ENCODE measurements at regions not wholly inside any gene's neighbourhood (a gene's known extent, or its start where the extent isn't known, plus 50 kb on each side); places are given as distances from the start of the nearest gene placed in this dataset.

DNA sequence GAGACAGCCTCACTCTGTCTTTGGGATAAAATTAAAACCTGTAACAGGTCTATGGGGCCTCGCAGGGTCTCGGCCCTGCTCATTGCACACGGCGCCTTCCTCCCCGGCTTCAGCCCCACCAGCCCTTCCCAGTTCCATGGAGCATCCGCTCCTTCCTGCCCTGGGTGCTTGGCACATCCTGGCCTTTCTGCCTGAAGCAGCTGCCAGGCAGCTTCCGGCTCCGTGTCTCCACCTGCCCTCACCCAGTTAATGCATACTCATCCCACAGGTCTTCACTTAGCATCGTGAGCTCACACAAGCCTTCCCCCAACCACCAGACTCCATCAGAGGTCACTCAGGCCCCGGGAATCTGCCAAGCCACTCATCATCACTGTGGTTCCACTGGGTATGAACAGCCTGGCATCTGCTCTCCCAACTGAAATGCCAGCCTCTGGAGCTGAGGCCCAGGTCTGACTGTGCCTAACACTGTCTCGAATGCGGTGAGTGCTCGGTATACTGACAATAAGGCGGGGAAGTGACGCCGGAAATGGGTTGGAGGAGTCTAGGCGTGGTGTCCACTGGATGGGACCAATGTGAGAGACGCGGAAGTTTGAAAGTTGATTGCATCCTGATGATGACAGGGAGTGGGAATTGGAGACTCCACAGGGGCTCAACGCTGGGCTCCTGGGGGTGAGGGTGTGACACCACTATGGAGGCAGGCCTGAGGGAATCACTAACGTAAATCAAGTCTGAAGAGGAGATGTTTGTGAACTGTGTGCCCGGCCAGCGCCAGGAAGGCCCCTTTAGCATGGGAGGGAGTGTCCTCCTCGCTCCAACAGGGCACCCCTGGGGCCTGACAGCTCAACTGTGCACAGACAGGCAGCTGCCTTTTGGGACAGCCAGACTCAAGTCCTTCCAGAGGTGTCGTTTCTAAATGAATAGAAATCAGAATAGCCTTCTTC lies 245.8 kb downstream of the TTLL2 start:
- POLR2A ChIA-PET: no interaction called here
- Mint-ChIP-seq H3K27ac (no peak overlapping the region), H3K27me3 (peaks cover 0 to 9% (median 2%) of the 10 kb centered on the region in 5 donors), H3K9me3 (no peaks in the 10 kb centered on the region), H3K36me3 (no peaks in the 10 kb centered on the region), H3K4me1 (no peaks in the 10 kb centered on the region), H3K4me3 (no peak overlapping the region)
- DNase-seq (no peak), ATAC-seq (no peak)

DNA sequence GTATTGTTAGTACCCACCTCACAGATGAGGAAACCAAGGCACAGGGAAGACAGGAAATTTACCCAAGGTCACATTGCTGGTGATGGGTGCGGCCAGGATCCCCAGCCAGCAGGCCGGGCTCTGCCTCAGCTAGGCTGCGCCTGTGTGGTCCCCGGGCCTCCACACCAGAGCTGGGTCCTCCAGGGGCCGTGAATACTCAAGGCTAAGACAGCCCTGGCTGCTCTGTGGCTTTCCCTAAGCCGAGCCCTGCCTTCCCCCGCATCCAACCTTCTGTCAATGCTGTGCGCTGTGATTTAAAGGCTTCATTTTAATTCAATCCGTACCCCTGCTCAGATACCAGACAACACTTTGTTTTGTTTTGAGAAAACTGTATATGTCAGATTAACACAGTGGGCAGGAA lies 246.7 kb downstream of the TTLL2 start:
- Mint-ChIP-seq H3K27ac (no peak overlapping the region), H3K4me1 (no peaks in the 10 kb centered on the region), H3K27me3 (peaks cover 2 to 16% (median 3%) of the 10 kb centered on the region in 5 donors), H3K9me3 (peaks cover 0 to 4% (median 0%) of the 10 kb centered on the region in 9 donors), H3K4me3 (no peak overlapping the region), H3K36me3 (no peaks in the 10 kb centered on the region)
- ATAC-seq: no peak
- DNase-seq: no peak
- POLR2A ChIA-PET: no interaction called here

DNA sequence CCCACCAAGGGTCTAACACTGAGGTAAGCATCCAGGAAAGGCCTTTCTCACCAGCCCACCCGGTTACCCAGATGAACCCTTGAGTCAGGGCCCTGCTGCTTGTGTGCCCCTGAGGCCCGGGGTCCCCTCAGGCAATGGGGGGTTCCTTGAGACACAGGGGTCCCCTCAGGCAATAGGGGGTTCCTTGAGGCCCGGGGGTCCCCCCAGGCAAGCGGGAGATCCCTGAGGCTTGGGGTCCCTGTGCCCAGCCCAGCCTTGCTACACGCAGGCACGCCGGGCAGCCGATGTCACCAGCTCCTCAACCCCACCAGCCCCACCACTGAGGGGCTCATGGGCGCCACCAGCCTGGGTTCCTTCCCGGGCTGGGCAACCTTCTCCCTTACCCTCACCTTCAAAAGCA lies 247.2 kb downstream of the TTLL2 start:
- Mint-ChIP-seq H3K4me1 (no peaks in the 10 kb centered on the region), H3K9me3 (peaks cover 0 to 4% (median 0%) of the 10 kb centered on the region in 9 donors), H3K27ac (no peak overlapping the region), H3K36me3 (no peaks in the 10 kb centered on the region), H3K27me3 (peaks cover 2 to 20% (median 4%) of the 10 kb centered on the region in 5 donors), H3K4me3 (no peak overlapping the region)
- POLR2A ChIA-PET: no interaction called here
- no peak for ATAC-seq
- no peak for DNase-seq

DNA sequence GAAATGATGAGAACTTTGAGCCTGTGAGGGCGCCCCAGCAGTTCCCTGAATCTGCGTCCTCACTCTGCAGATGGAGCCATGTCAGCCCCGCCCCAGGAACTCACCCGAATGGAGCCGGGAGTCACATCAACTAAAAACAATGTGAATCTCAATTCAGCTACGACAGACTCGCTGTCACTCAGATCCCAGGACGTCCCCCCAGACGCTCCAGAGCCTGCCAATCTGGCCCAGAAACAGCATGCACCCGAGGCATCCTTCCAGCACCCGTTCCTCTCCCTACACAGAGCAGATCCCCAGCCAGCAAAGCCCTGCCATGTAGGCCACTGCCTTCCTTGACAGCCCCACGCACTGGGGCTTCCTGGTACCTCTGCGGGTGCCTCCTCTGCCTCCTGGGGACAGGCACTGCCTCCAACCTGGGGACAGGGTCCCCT lies 248.0 kb downstream of the TTLL2 start:
- Mint-ChIP-seq H3K4me1 (no peaks in the 10 kb centered on the region), H3K36me3 (no peaks in the 10 kb centered on the region), H3K27me3 (peaks cover 4 to 21% (median 6%) of the 10 kb centered on the region in 5 donors), H3K4me3 (no peak overlapping the region), H3K27ac (no peak overlapping the region), H3K9me3 (peaks cover 0 to 4% (median 0%) of the 10 kb centered on the region in 9 donors)
- POLR2A ChIA-PET: no interaction called here
- DNase-seq (no peak), ATAC-seq (no peak)

DNA sequence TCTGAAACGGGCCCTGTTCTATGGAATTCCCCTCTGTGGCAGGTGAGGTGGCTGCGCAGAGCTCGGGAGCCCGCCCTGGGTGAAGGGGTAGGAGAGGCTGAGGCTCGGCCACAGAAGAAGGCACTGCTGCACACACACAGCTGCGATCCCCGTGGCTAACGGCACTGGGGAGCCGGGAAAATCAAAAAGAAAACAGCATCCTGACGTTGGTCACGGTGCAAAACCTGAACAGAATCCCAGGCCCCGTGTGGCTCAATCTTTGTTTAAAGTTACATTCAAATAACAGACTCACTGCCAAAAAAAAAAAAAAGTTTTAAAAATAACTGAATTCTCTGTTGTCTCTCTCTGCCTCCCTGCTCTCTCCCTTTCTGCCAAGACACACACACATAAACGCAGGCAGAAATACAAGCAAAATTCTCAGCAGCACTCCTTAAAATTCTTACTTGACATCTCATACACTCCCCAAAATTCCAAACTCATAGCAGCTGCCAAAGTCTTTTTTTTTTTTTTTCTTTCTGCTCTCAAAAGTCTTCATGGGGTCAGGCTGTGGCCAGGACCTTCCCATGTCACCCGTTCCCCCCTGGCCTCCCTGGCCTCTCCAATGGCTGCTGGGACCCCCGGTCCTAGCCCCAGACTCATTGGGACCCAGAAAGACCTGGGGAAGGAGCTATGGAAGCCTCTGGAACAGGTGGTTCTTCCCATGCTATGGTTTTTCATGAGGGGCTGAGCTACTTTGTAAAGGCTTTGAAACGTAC lies 248.8 kb downstream of the TTLL2 start:
- Mint-ChIP-seq H3K27ac (no peak overlapping the region), H3K4me1 (no peaks in the 10 kb centered on the region), H3K9me3 (peaks cover 0 to 4% (median 0%) of the 10 kb centered on the region in 9 donors), H3K27me3 (peaks cover 1 to 28% (median 8%) of the 10 kb centered on the region in 5 donors), H3K36me3 (no peaks in the 10 kb centered on the region), H3K4me3 (no peak overlapping the region)
- no peak for ATAC-seq
- DNase-seq: no peak
- POLR2A ChIA-PET: no interaction called here

DNA sequence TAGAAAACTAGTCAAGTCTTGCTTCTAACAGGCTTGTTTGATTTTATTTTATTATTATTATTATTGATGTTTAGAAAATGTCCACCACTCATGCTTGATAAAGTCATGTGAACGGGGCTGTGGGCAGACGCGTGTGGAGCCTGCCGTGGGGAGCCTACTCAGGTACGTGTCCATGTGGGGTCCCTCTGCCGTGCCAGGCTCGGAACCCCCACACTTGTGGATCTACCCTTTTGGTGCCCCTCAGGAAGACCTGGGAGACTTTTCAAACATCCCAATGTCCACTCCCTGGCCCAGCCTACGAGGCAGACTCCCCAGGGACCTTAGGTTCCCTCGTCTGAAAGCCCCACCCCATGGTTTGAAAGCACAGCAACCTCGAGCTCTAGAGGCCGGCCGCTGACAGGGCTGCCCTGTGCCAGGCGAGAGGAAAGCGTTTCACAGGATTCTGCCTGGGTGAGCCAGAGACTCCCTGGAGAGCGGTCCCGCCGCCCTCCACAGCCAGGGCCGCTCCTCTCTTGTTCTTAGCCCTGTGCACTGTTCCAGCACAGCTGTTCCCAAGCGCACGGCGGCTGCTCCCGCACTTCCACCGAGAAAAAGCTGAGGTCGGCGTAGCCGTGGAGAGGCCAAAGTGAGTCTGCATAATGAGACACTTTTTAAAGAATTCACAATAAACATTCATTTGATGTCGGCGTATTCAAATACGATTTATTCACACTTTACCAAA lies 249.7 kb downstream of the TTLL2 start:
- ATAC-seq: no peak
- H3K9me3 Mint-ChIP-seq: peaks cover 0 to 4% (median 0%) of the 10 kb centered on the region in 9 donors
- H3K27ac Mint-ChIP-seq: no peak overlapping the region
- no peak for DNase-seq
- peaks cover 0 to 3% (median 0%) of the 10 kb centered on the region in 3 donors for H3K36me3 Mint-ChIP-seq
- H3K27me3 Mint-ChIP-seq: peaks cover 1 to 38% (median 11%) of the 10 kb centered on the region in 5 donors
- no peaks in the 10 kb centered on the region for H3K4me1 Mint-ChIP-seq
- POLR2A ChIA-PET: no interaction called here
- no peak overlapping the region for H3K4me3 Mint-ChIP-seq

DNA sequence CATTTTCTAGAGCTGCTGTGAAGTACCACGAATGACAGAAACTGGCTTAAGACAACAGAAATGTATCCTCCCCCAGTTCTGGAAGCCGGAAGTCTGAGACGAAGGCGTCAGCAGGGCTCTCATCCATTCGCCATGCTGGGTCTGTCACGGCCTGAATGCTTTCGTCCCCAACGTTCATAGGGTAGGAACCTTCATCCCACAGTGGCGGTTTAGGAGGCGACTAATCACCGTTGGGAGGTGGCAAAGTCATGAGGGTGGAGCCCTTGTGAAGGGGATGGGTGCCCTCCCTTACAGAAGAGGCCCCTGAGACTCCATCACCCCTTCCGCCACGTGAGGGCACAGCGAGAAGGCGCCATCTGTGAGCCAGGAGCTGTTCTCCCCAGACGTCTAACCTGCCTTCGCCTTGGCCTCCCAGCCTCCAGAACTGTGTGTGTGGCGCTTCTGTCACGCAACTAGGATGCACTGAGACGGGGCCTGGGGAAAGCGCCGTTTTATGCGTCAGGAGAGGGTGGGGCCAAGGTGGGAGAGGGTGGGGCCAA lies 250.3 kb downstream of the TTLL2 start:
- H3K4me1 Mint-ChIP-seq: no peaks in the 10 kb centered on the region
- no peak for DNase-seq
- H3K36me3 Mint-ChIP-seq: peaks cover 0 to 5% (median 0%) of the 10 kb centered on the region in 3 donors
- POLR2A ChIA-PET: no interaction called here
- peaks cover 1 to 44% (median 12%) of the 10 kb centered on the region in 5 donors for H3K27me3 Mint-ChIP-seq
- H3K4me3 Mint-ChIP-seq: no peak overlapping the region
- peaks cover 0 to 4% (median 0%) of the 10 kb centered on the region in 9 donors for H3K9me3 Mint-ChIP-seq
- H3K27ac Mint-ChIP-seq: no peak overlapping the region
- no peak for ATAC-seq

DNA sequence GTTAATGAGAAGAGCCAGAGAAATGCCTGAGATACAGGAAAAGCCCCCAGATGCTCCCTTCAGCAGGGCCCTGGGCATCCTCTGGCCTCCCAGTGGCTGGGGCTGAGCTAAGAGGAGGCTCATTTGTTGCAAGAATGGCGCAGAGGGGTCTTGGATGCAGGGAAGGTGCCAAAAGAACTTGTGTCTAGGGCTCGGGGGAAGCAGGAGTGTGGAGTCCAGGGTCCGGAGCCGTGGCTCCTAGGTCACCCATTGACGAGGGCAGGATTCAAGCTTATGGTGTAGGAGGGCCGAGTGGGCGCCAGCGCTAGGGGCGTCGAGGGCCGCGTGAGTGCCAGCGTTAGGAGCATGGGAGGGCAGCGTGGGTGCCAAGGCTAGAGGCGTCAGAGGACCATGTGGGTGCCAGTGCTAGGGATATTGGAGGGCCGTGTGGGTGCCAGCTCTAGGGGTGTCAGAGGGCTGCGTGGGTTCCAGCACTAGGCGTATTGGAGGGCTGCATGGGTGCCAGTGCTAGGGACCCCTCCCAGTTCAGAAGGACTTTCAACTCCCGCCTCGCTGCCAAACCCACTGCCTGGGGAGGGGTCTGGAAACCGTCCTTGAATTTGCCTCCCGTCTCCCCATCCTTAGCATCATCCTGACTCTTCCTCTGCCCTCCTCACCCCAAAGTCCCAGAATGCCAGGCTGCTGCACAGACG lies 250.5 kb upstream of the AFDN start:
- Mint-ChIP-seq H3K27me3 (peaks cover 1 to 48% (median 12%) of the 10 kb centered on the region in 5 donors), H3K9me3 (peaks cover 0 to 5% (median 0%) of the 10 kb centered on the region in 9 donors), H3K4me3 (no peak overlapping the region), H3K27ac (no peak overlapping the region), H3K36me3 (peaks cover 0 to 5% (median 0%) of the 10 kb centered on the region in 3 donors), H3K4me1 (no peaks in the 10 kb centered on the region)
- POLR2A ChIA-PET: no interaction called here
- DNase-seq: no peak
- ATAC-seq: no peak

DNA sequence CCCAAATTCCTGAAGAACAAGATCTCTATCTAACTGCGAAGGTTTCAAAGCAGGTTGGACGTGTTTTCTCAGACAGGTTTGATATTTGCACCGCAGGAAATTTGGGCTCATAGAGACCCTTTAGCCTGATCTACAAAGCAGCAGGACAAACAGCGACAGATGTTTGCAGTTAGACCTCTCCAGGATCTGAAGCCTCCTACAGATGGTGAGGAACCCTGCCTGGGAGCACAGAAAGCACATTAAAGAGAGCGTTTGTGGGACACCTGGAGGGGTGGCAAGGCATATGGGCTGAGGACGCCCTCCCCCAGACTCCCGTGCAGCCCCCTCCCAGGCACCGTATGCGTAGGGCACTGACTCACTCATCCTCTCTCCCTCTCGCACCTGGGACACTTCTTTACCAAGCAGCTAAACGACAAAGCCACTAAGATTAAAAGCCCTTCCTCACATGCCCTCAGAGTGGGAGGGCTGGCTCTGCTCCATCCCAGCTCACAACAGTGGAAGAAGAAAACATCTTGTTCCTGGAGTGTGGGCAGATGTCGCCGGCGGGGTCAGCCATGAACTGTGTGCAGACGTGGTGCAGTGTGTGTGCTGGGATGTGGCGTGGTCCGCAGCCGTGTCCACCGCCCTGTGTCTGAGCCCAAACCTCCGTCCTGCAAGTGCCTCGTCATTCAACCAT lies 249.7 kb upstream of the AFDN start:
- Mint-ChIP-seq H3K9me3 (peaks cover 0 to 8% (median 0%) of the 10 kb centered on the region in 9 donors), H3K27ac (no peak overlapping the region), H3K36me3 (peaks cover 0 to 5% (median 0%) of the 10 kb centered on the region in 3 donors), H3K4me1 (no peaks in the 10 kb centered on the region), H3K27me3 (peaks cover 1 to 48% (median 12%) of the 10 kb centered on the region in 5 donors), H3K4me3 (peak overlapping the region in 1 of 10 donors; percentile 43)
- ATAC-seq (no peak), DNase-seq (no peak)
- POLR2A ChIA-PET: no interaction called here

DNA sequence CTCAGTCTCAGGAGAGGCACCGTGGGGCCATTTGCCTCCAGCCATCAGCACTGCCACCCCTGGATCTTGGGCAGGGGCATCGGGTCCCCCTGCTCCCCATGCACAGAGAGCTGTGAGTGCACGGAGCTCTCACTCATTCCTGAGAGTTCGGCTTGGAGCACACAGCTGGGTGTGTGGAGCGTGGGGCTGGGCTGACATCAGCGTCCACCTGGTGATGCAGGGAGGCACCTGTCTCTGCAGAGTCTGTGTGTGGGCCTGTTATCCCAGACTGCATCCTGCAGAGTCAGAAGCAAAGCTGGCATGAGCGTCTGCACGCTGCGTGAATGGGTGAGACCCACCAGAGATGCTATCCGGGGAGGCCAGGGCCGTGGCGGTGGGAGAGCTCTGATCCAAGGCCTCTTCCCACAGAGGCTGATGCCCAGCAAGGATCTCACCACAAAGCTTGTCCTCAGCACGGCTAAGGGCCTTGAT lies 248.8 kb upstream of the AFDN start:
- no peak overlapping the region for H3K4me3 Mint-ChIP-seq

DNA sequence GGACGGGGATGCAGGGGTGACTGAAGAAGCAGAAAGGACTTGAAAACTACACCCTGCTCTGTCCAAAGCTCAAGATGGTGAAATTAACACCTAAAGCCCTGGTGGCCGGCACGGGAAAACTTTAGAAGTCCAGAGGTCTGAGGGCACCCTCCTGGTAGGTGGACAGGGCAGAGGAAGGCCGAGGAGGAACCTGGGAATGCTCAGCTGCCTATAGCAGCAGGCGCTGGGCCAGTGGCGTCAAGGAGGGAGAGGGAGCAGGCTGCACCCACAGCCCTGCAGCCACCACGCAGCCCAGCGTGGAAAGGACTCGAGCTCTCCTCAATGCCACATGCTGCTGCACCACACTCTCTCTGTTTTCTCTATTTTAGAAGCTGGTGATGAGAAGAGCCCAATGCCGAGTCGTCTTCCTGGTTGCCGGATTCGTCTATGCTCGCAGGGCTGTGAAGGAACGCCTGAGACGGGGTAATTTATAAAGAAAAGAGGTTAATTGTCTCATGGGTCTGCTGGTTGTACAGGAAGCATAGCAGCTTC lies 248.3 kb upstream of the AFDN start:
- H3K27me3 Mint-ChIP-seq: peaks cover 1 to 57% (median 14%) of the 10 kb centered on the region in 5 donors
- POLR2A ChIA-PET: no interaction called here
- no peaks in the 10 kb centered on the region for H3K4me1 Mint-ChIP-seq
- ATAC-seq (no peak), DNase-seq (no peak)
- H3K36me3 Mint-ChIP-seq: peaks cover 0 to 14% (median 2%) of the 10 kb centered on the region in 3 donors
- no peak overlapping the region for H3K27ac Mint-ChIP-seq
- H3K4me3 Mint-ChIP-seq: no peak overlapping the region
- peaks cover 0 to 16% (median 9%) of the 10 kb centered on the region in 9 donors for H3K9me3 Mint-ChIP-seq

More for the DNA sequence above, 248.8 kb upstream of the AFDN start:
- DNase-seq: no peak
- POLR2A ChIA-PET: no interaction called here
- peaks cover 1 to 52% (median 12%) of the 10 kb centered on the region in 5 donors for H3K27me3 Mint-ChIP-seq
- no peaks in the 10 kb centered on the region for H3K4me1 Mint-ChIP-seq
- no peak for ATAC-seq
- peaks cover 0 to 10% (median 4%) of the 10 kb centered on the region in 9 donors for H3K9me3 Mint-ChIP-seq
- H3K36me3 Mint-ChIP-seq: peaks cover 0 to 9% (median 2%) of the 10 kb centered on the region in 3 donors
- no peak overlapping the region for H3K27ac Mint-ChIP-seq

Measured in naive thymus-derived CD8-positive, alpha-beta T cell (primary cell).